Nephron progenitor cell (in vitro differentiated cells): ENCODE measurements at regions not wholly inside any gene's neighbourhood (a gene's known extent, or its start where the extent isn't known, plus 50 kb on each side); places are given as distances from the start of the nearest gene placed in this dataset.
"Not testable (repeated sequence)": the region's sequence is repeated elsewhere in the genome, so short reads cannot be mapped to it uniquely, and the experiment has no call there.

ENCODE experiments used
- DNase-seq: peaks from one replicate; pipeline ENCODE4 v3.0.0; 2021
- H3K27ac Mint-ChIP-seq: 2 replicates; pipeline ENCODE4 v1.8.0; 2021; ENCODE audit warnings: mild to moderate bottlenecking, moderate library complexity, mixed read lengths
- H3K27me3 Mint-ChIP-seq: 2 replicates; pipeline ENCODE4 v1.8.0; 2021; ENCODE audit warnings: mild to moderate bottlenecking, low read depth, mixed read lengths; ENCODE audit not compliant: poor library complexity
- H3K36me3 Mint-ChIP-seq: 2 replicates; pipeline ENCODE4 v1.8.0; 2021; ENCODE audit warnings: low read depth, mixed read lengths
- H3K4me1 Mint-ChIP-seq: 2 replicates; pipeline ENCODE4 v1.8.0; 2021; ENCODE audit warnings: mixed read lengths
- H3K4me3 Mint-ChIP-seq: 2 replicates; pipeline ENCODE4 v1.8.0; 2021; ENCODE audit warnings: mild to moderate bottlenecking, moderate library complexity, mixed read lengths
- H3K9me3 Mint-ChIP-seq: 2 replicates; pipeline ENCODE4 v1.8.0; 2021; ENCODE audit warnings: mild to moderate bottlenecking, moderate library complexity, mixed read lengths
- TF ChIP-seq, protein P1 (sequence below): fragments of 200-600 bp; sonication (generic); IDR thresholded peaks from 2 replicates; pipeline ENCODE4 v1.5.0; 2021; ENCODE audit warnings: antibody characterized with exemption

DNA sequence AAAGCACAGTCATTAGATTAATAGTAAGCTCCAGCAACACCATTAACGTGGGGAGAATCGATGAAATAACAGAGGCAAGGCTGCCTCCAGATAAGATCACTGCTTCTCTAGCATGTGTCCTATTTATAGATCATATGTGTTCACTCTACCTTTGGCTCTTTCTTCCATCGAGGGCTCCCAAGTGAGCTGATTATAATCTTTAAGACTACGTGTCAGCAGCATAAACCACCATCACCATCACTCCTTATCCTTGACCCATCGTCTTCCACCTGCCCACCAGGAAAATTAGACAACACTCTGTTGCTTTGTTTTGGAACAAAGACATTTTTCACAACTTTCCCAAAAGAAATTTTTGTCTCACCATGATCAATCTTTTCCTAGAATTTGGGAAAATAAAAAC is 71.2 kb upstream of the CARD11 start:
- no peak for DNase-seq
- Mint-ChIP-seq H3K27me3 (peaks cover 38% of the 10 kb centered on the region), H3K36me3 (no peaks in the 10 kb centered on the region), H3K9me3 (peaks cover 31% of the 10 kb centered on the region), H3K4me1 (no peaks in the 10 kb centered on the region), H3K4me3 (no peak overlapping the region), H3K27ac (no peak overlapping the region)
- TF ChIP-seq, protein P1, sequence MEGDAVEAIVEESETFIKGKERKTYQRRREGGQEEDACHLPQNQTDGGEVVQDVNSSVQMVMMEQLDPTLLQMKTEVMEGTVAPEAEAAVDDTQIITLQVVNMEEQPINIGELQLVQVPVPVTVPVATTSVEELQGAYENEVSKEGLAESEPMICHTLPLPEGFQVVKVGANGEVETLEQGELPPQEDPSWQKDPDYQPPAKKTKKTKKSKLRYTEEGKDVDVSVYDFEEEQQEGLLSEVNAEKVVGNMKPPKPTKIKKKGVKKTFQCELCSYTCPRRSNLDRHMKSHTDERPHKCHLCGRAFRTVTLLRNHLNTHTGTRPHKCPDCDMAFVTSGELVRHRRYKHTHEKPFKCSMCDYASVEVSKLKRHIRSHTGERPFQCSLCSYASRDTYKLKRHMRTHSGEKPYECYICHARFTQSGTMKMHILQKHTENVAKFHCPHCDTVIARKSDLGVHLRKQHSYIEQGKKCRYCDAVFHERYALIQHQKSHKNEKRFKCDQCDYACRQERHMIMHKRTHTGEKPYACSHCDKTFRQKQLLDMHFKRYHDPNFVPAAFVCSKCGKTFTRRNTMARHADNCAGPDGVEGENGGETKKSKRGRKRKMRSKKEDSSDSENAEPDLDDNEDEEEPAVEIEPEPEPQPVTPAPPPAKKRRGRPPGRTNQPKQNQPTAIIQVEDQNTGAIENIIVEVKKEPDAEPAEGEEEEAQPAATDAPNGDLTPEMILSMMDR = no peak

- Mint-ChIP-seq H3K27me3 (peaks cover 38% of the 10 kb centered on the region), H3K36me3 (peaks cover 6% of the 10 kb centered on the region), H3K9me3 (peaks cover 46% of the 10 kb centered on the region), H3K27ac (no peak overlapping the region), H3K4me1 (no peaks in the 10 kb centered on the region), H3K4me3 (no peak overlapping the region)
- no peak for DNase-seq
- TF ChIP-seq, protein P1 = no peak
Measured at GRCh38 chr7:3117081-3117480, 73.4 kb upstream of the CARD11 start.

- Mint-ChIP-seq H3K27ac (no peak overlapping the region), H3K4me1 (no peaks in the 10 kb centered on the region), H3K9me3 (peaks cover 51% of the 10 kb centered on the region), H3K36me3 (peaks cover 6% of the 10 kb centered on the region), H3K27me3 (peaks cover 38% of the 10 kb centered on the region), H3K4me3 (no peak overlapping the region)
- no peak for DNase-seq
- TF ChIP-seq, protein P1 = no peak
Measured at GRCh38 chr7:3117488-3118231, 74.0 kb upstream of the CARD11 start.

DNA sequence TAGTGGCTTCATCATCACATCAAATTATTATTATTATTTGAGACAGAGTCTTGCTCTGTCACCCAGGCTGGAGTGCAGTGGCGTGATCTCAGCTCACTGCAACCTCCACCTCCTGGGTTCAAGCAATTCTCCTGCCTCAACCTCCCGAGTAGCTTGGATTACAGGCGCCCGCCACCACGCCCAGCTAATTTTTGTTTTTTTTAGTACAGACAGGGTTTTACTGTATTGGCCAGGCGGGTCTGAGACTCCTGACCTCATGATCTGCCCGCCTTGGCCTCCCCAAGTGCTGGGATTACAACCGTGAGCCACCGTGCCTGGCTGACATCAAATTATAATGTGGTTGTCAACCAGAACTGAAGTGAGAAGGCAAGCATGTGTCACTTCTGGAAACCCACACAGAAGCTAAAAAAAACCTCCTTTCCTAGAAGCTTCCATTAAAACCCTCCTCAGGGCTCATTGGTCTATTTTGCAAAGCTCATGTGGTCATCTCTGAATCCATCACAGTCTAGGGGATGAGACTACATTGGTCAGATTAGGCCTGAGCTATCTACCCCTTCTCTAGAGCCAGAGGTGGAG is 75.8 kb upstream of the CARD11 start:
- not testable (repeated sequence) for H3K27ac Mint-ChIP-seq, H3K4me1 Mint-ChIP-seq, DNase-seq, H3K4me3 Mint-ChIP-seq, H3K36me3 Mint-ChIP-seq
- peaks cover 49% of the 10 kb centered on the region for H3K9me3 Mint-ChIP-seq
- peaks cover 37% of the 10 kb centered on the region for H3K27me3 Mint-ChIP-seq

GRCh38 chr7:3119963-3120362 is 76.3 kb upstream of the CARD11 start:
- Mint-ChIP-seq H3K27ac (no peak overlapping the region), H3K9me3 (peaks cover 47% of the 10 kb centered on the region), H3K4me3 (no peak overlapping the region), H3K36me3 (peaks cover 6% of the 10 kb centered on the region), H3K27me3 (peaks cover 33% of the 10 kb centered on the region), H3K4me1 (no peaks in the 10 kb centered on the region)
- TF ChIP-seq, protein P1 = no peak
- no peak for DNase-seq

- H3K4me3 Mint-ChIP-seq = no peak overlapping the region
- peaks cover 33% of the 10 kb centered on the region for H3K27me3 Mint-ChIP-seq
- H3K36me3 Mint-ChIP-seq = peaks cover 6% of the 10 kb centered on the region
- H3K9me3 Mint-ChIP-seq = peaks cover 42% of the 10 kb centered on the region
- no peaks in the 10 kb centered on the region for H3K4me1 Mint-ChIP-seq
- no peak for DNase-seq
- H3K27ac Mint-ChIP-seq = no peak overlapping the region
- TF ChIP-seq, protein P1 = no peak
Measured at GRCh38 chr7:3120513-3120912, 76.8 kb upstream of the CARD11 start.
